HG03064 (cell line): ENCODE measurements at regions not wholly inside any gene's neighbourhood (a gene's known extent, or its start where the extent isn't known, plus 50 kb on each side); places are given as distances from the start of the nearest gene placed in this dataset.

Experiments used
- ATAC-seq: cut with Tn5 transposase; IDR thresholded peaks from one replicate; pipeline ENCODE4 v1.9.1; 2021; ENCODE audit warnings: low read depth; ENCODE audit not compliant: unreplicated experiment

DNA sequence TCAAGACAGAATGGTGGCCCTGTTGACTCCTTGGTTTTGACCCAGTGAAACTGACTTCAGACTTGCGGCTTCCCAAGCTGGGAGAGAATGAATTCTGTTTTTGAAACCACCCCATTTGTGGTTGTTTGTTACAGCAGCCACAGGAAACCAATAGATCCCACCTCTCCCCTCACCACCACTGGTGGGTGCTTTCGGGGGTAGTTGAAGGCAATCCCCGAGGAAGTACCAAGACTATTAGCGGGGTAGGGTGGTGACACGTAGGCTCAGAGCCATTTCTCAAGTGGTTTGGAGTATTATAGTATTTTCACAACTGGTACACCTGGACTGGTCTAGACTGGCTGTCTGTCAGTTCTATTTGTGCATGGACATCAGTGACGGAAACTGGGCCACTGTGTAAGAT lies 189.1 kb upstream of the RBPJ start:
- ATAC-seq = no peak

DNA sequence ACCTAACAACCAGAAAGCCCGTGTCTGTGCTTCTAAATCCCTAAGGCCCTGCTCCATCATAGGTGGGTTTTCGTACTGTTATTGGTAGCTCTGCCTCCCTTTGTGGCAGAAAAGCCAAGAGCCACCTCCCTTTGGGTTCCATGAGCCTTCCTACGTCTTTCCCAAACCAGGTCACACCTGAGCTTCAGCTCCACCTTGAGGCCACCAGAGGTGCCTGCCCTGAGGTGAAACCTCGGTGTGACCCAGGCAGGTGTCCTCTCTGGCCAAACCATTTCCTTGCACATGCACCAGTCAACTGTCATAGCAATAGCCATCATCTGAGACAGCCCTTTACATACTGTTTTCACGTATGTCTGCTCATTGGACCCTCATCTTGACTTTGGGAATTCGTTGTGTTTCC lies 188.0 kb upstream of the RBPJ start:
- no peak for ATAC-seq

DNA sequence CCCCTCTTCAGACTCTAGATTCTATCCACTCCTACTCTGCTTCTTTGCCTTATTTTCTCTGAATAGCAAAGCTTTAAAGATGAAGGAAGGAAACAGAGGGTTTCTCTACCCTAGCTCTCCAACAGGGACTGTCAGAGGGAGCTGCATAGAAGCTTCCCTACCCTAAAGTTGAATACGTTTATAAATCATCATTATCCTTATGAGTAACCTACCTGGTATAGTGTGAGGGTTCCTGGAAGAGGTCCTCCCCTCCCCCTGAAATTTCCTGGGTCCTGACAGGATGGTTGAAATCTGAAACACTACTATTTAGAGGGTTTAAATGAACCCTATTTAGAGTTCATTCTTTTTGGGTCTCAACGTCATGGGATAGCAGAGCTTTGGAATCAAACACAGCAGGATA lies 187.0 kb upstream of the RBPJ start:
- ATAC-seq = no peak

DNA sequence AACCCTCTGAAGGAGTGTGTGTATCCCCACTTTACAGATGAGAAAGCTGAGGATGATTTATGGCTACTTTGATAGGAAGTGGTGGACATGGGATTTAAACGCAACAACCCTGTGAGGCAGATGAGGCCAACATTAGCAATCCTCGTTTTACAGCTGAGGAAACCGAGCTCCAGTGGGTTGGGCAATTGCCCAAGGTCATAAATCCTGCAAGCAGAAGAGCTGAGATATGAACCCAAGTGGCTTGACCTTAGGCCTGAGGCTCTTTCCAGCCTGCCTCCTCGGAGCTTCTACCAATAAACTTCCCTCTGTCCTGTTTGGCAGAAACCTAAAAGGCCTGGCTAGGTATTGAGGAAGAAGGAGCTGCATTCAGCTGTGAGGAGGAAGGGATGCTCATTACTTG lies 185.5 kb upstream of the RBPJ start:
- ATAC-seq = no peak

DNA sequence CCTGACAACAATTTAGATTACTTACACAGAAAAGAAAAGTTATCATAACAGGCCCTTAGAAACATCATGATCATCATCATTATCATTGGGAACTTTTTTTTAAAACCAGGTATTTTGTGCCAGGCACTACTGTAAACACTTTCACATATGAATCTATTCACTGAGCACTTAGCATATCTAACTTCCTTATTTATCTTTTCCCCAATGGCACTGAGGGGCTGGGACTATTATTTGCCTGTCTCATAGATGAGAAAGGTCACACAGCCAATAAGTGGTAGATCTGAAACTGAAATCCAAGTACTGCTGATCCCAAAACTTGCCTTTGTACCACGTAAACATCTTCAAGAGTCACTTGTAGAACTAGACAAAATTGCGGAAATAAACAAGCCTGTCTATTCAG lies 184.2 kb upstream of the RBPJ start:
- ATAC-seq = no peak

DNA sequence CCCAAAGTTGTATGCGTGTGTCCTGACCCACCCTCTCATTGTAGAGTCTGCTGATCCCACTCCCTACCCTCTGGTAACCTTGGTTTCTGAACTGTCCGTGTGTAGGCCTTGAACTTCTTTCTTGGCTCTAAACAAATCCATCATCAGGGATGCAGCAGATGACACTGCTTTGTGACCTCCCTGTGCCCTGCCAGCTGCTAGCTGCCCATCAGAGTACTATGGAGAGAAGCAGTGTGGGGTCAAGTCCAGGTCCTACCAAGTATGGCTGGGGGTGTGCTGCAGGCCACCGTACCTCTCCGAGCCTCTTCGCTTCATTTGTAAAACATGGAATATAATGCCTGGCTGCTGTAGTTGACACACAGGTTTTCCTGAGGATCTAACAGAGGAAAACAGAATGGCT lies 183.5 kb upstream of the RBPJ start:
- no peak for ATAC-seq

DNA sequence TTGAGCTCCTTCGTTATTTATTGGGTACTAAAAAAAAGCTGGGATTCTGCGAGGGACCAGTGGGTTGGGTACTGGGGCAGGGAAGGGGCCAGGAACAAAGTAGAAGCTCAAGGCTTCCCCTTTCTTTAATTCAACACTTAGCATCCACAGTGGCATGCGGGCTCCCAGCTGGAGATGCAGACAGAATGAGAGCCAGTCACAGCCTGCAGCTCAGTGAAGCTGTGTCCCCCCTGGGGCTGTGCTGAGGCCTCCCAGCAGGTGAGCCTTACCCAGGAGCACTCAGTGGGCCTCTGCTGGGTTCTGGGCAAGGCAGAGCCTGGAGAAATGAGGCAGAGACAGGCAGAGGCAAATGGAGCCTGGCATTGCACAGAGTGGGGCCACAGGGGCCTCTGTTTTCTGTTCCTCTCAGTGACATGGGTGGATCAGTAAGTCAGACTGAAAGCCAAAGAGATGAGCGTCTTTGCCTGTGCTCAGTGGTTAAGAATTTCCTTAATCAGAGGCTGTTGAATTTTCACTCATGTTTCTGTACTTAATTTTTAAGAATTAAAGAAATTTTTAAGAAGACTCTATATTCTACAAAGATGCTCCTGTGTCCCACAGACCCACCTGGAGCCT lies 181.4 kb upstream of the RBPJ start:
- ATAC-seq = no peak

DNA sequence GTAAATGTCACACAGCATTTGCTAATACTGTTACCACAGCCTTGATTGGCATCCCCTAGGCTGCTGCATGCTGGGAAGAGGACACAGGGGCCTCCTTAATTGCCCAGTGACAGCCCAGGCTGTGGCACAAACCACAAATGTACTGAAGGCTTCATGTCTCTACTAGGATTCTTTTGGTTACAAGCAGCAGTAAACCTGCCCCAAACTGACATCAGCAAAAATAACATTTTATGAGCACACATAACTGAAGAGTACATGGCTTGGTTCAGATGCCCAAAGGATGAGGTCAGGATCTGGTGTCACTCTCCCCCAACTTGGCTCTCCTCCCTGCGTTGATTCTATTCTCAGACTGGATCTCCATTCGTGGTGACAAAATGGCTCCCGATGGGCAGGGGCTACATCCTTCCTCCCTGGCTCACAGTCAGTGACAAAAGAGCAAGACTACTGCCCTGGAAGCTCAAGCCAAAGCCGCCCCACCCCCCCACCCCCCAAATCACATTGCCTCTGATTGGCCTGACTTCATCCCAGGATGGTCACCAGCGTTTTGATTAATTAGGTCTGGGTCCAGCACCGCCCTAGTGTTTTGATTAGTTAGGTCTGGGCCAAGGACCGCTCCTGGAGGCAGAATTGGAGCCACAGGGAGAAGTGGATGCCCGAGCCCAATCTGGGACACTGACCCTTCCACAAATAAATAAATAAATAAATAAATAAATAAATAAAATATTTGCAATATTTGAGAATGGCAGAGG lies 180.5 kb upstream of the RBPJ start:
- ATAC-seq = no peak

DNA sequence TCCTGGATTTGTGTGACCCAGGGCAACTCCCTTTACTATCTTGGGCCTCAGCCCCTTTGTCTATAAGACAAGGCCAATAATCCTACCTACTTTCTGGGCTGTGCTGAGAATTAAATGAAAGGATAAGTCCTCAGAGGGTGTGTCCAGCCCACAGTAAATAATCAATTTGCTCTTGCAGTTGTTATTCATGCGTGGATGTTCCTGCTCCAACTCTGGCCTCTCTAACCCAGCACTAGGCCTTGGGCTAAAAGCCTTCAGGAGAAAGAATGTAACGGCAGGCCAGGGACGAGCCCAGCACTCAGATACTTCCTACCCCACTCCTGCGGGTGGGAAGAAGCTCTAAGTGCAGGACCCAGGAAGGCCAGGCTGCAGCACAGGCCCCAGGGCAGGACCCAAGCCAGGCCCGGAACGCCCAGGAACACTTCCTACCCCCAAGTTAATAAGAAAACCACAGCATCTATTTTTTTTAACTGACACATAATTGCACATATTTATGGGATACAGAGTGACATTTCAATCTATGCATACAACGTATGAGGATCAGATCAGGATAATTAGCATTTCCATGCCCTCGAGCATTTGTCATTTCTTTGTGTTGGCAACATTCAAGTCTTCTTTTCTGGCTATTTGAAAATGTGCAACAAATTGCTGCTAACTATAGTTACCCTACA lies 179.6 kb upstream of the RBPJ start:
- no peak for ATAC-seq

DNA sequence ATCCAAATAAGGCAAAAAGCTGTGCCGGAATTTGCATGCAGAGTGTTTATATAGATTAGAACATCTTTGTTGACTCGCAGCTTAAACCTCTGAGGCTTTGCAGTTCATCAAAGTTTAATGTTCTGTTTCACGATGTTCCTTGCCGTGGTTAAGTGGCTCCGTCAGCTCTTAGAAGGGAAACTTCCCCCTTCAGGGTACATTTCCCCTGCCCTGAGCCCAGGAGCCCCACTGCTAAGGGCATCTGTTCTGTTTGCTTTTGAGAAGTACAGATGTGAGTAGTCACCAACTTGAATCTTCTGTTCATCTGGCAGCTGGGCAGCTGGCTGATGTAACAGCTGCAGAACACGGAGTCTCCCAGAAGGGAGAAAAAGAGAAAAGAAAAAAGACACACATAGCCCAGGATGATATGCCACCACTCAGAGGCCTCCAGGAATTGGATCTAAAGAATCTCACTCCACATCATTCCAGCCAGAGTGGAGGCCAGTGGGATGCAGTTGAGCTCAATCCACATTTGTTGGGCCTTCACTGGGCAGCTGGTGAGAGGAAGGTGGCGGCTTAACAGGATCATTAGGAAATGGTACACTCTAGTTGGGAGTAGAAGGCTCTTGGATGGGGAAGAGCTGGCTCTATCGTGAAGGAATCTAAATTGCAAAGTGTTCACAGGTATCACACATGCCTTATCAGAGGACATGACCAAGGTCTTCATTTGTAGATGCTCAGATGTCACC lies 178.7 kb upstream of the RBPJ start:
- ATAC-seq = no peak

DNA sequence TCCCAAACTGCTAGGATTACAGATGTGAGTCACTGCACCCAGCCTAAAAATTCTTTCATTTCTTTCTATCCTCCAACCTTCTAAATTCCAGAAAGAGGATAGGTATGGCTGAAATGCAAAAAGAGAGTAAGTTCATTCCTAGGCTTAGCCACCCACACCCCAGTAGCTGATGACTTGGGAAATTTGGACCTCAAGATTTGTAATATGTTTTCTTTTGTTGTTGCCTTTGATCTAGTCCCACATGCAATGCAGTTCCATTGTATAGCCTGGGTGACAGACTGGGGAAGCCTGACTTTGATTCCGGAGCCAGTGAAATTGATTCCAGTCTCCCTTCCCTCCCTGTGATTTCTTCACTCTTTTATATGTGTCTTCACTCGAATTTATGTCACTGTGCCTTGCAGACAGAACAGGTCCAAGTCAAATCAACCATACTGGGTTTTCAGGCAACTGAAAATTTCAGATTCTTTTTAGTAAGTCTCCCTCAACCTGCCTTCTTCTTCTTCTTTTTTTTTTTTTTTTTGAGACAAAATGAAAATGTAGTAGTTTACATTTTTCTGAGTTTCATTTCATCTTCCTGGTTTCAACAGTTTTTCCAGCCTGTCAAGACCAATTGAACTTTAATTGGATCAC lies 176.2 kb upstream of the RBPJ start:
- ATAC-seq = no peak

DNA sequence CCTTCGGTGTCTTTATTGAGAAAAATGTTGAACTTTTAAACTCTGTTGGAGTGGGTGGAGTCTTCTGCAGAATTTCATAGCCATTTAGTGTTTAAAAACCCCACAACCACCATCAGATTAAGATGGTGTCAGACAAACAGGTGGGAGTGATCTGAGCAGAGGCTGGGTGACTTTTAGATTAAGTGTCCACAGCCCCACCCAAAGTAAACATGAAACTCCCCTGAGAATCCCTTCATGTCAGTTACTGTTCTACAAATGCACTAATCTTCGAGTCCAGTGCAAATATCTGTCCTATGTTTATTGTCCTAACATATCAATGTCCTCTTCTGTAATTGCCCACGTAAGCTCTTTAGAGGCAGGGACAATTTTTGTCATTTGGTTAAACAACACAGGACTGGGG lies 175.6 kb upstream of the RBPJ start:
- ATAC-seq = no peak

DNA sequence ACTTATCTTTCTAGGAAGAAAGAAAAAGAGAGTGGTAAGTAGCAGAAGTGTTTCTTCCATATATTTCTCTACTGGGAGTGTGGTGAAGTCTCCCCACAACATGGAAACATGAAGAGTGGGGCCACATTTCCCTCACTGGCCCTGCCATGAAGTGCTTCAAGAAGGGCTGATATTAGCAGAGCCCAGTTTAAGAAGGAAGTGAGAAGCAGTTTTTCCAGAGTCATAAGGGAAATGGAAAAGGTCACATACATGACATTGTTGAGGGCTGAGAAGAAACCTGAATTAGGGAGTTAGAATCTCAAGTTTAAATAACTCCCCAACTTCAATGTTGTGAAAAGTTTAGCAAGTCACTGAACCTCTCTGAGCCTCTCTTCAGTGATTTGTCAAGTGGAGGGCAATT lies 171.9 kb upstream of the RBPJ start:
- no peak for ATAC-seq

DNA sequence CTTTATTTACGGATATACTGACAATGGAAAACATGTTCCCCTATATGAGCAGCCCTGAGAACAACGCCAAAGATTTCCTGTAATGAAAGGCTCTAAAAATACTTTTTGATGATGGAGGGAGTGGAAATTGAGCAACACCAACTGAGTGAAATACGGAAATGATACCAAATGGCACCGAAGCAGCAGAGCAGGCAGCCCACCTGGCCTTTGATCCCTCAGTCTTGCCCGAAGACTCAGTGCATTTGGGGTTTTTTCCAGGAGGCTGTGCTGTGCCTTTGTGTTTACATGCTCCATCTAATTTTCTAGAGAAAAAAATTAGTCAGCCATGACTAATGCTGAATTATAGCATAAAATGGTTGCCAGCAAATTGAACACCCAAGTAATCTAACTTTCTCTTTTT lies 169.9 kb upstream of the RBPJ start:
- no peak for ATAC-seq

DNA sequence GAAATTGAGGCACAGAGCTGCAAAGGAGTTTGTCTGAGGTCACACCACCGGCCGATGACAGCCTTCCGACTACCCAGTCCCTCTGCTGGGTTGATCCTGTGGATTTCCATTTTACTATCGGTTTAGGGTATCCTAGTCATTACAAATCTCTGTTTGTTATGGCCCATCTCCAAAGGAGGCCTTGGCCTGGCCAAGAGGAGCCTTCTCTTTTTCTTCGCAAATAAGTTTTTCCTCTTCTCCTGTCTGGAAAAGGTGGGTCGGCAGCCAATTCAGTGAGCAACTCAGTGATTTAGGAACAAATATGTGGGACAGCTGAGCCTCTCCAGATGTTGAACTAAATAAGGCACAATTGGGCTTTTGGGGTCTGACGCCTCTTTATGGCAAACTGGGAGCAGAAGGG lies 169.2 kb upstream of the RBPJ start:
- ATAC-seq = no peak

DNA sequence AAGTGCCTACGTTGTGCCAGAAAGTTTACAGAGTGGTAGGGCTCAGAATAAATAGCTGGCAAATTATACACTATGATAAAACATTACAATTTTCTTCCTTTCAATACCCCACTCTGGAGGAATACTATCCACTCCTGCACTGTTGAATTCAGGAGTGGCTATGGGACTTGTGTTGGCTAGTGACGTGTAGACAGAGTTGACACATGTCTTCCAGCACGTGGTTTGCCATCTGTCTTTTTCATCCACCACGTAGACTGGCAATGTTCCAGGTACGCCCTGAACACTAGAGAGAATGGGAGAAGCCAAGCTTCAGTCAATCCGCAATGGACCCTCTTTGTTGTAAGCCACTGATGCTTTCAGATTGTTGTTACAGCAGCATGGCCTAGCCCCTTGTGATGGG lies 168.8 kb upstream of the RBPJ start:
- ATAC-seq = no peak

DNA sequence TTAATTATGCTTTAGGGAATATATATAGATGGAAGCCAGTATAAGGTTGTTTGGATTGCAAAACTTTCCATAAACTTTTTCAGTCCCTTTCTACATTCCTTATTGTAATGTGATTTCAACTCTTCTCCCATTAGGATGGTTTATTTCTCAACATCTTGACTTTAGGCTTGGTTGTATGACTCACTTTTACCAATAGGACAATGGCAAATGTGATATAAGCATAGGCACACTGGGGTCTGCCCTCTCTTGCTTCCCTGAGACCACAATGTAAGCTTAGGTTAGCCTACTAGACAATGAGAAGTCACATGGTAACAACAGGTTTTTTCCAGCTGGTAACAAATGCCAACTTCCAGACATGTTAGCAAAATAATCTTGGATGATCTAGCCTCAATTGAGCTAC lies 163.3 kb upstream of the RBPJ start:
- no peak for ATAC-seq

DNA sequence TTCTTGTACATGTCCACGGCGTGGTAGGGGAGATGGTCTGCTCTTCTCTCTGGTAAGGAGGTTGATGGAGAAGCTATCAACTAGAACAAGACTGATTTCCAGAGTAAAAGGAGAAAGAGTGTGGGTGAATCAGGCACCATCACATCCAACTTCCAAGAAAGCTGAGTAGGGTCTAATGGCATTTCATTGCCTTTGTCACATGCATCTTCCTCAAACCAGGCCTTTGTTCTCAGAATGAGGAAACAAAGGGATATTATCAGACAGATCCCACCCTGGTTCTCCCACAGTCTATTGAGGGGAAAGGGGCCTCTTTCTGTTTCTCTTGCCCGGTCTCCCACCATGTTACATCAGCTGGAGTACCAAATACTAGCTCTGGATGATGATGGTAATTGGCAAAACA lies 160.2 kb upstream of the RBPJ start:
- ATAC-seq = no peak

DNA sequence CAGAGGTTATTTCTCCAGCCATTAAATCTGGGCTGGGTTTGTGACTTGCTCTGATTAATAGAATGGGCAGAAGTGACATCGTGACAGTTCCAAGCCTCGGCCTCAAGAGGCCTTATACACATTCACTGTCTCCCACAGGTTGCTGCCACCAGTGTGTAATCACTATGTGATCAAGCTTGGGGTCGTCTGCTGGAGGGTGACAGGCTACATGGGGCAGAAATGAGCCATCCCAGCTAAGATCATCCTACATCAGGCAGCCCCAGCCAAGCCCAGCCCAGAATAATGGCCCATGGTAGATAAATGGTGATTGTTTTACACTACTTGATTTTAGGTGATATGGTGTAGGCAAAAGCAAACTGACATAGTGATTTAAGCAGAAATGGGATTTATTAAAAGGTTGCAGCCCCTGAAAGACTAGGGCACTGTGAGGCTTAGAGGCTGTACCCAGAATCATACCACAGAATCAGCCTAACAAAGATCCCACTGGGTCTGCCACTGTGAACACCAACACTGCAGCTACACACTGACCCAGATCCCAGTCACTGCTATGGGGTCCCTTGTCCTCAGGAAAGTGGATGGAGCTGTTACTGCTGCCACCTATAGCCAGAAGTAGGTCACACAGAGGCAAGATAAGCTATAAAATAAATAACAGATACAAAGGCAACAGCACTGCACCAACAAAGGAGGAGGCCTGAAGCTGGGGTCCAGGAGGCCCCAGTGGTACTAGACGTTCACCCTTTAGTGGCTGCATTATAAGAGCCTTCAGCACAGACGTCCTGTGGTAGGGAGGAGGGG lies 159.6 kb upstream of the RBPJ start:
- ATAC-seq = no peak

DNA sequence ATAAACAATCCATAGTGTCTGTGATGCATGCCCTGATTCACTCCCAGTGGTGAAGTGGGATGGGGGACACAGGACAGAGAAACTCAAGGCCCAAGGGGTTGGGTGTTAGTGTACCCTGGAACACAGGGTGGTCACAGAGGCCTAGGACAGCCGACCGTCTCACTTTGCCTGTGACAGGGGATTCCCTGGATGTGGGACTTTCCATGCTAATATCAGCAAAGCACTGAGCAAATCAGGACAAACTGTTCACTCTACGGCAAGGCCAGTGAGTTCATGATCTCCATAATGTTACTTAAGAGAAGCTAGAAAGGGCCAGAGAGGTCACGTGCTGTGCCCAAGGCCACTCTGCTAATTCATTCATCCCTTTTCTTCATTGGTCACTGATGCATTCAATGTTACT lies 158.7 kb upstream of the RBPJ start:
- no peak for ATAC-seq
